GM10847 (cell line): ENCODE measurements at regions not wholly inside any gene's neighbourhood (a gene's known extent, or its start where the extent isn't known, plus 50 kb on each side); places are given as distances from the start of the nearest gene placed in this dataset.

Experiments used
- POLR2A ChIP-seq: IDR thresholded peaks from 2 replicates; pipeline ENCODE4 v1.6.1; 2011; ENCODE audit not compliant: insufficient read length; ENCODE audit errors: extremely low read depth

DNA sequence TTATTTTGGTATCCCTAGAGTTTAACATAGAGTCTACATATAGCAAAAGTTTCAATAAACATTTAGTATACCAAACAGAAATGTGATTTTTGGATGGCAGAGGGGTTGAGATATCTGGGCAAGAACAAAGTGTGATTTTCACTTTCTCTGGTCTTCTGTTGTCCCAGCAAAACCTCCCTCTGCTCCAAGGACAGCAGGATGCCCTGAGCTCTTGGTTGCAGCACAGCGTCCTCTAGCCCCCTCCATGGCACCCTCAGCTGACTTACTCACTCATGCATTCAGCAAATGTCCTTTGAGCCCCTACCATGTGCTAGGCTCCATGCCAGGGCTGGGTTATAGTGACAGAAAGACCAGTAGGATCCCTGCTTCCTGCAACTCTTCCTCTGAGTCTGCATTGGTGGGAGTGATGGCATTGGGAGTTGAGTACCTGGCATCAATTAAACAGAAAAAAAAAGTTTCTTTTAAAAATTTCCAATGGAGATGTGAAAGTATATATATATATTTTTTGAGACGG lies 104.8 kb upstream of the UBL3 start:
- TF ChIP-seq POLR2A: no peak

DNA sequence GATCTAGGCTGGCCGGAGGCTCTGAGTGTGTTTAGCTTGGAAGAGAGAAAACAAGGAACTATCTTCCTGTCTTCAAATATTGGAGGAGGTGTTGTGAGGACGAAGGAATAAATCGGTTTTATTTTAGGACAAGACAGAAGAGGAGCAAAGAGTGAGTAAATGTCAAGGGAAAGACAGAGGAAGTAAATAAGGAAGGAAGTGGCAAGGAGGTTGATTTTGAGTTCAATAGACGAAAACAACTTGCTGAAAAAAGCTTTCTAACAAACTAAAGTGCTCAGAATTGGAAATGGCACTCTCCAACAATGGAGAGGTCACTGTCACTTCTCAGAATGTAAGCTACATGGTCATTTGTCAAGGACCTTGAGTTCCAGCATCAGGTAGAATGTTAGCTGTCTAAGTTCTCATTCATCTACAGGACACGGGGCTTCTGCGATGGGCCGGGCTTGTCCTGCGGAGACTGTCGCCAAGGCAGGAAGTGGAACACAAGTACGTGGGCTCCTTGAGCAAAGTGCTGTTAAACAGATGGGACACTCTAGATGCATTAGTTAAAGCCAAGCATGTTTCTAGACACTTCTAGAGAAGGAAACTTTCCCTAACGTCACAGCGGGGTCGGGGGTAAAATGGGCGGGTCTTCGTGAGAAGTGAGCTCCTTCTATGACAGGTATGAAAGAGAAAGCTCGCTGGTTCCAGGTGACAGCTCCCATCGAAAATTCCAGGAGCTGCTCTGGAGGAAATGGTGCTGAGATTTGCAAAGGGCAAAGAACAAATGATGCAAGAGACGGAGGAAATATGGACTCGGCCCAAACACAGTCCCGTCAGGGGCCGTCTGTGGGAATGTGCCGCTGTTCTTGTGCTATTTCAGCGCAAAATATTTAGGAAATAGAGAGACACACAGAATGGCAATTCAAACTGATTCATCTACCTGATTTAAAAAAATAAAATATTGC lies 103.9 kb upstream of the UBL3 start:
- no peak for TF ChIP-seq POLR2A

GRCh38 chr13:29953542-29953941 lies 103.1 kb upstream of the UBL3 start:
- no peak for TF ChIP-seq POLR2A

DNA sequence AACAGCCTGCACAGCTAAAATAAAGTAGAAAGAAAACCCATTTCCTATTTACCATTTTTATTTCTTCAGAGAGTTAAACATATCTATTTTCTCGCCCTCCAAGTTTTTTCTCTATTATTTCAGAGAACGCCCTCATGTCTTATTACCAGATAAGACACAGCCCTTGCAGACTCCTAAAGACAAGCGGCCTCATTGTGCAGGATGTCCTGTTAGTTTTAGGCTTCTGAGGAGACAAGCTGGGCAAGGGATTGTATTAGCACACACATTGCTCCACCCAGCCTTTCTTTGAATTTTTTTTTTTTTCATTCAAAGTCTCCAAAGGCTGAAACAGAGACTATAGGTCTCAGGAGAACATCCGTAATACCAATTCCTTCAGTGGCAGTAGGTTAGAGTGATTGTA lies 101.8 kb upstream of the UBL3 start:
- no peak for TF ChIP-seq POLR2A

- no peak for TF ChIP-seq POLR2A
These were observed 98.4 kb upstream of the UBL3 start for GRCh38 chr13:29948791-29949190.

DNA sequence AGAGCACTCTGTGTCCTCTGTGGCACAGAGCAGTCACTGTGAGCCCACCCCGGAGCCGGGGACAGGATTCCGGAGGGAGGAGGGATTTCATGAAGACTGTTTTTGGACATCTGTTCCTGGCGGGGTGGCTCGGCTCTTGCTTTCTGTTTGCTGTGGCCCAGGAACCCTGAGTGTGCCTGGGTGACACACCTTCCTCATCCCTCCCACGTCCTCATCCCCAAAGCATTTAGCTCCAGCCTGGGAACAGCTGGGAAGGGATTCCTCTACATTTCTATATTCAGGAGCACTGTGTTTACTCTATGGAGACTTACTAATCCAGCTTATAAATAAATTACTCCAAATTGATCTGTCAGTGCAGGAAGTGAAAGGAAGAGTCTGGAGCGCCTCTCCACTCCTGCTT lies 97.8 kb upstream of the UBL3 start:
- no peak for TF ChIP-seq POLR2A

- TF ChIP-seq POLR2A: no peak
These were observed 97.4 kb upstream of the UBL3 start for GRCh38 chr13:29947839-29948238.

- no peak for TF ChIP-seq POLR2A
These were observed 95.7 kb upstream of the UBL3 start for GRCh38 chr13:29946093-29946492.

DNA sequence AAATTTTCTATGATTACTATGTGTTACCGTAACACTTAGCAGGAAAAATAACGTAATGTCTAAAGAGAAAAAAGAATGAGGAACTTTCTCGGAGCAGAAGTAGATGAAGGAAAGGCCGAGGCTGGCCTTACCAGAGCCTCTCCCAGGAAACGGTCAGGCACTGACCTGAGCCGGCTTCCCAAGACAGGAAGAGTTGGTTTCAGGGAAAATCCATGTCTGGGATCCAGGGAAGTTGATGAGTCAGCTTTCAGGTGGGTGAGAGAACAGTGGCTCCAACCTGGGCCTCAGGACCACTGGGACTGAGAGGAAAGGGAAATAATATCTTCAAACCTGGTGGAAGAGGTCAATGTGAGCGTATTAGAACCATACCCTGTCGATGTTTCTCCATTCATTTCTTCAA lies 93.3 kb upstream of the UBL3 start:
- no peak for TF ChIP-seq POLR2A

DNA sequence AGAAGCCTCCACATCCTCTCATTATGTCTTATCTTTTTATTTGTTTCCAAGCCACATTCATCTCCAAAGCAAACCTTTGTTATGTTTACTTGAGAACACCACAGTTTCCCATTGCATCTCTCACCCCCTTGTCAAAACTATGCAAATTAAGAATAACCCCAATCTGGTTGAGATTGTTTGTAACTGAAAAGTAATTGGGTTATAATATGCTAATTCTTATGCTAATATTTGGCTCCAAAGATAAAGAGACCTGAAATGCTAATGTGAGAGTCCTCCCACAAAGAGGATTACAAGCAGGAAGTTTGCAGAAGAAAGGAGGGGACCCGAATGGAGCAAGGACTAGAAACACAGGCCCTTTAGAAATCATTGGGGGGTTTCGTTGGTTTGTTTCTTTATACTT lies 92.9 kb upstream of the UBL3 start:
- TF ChIP-seq POLR2A: no peak

- TF ChIP-seq POLR2A: no peak
These were observed 90.3 kb upstream of the UBL3 start for GRCh38 chr13:29940715-29941114.

DNA sequence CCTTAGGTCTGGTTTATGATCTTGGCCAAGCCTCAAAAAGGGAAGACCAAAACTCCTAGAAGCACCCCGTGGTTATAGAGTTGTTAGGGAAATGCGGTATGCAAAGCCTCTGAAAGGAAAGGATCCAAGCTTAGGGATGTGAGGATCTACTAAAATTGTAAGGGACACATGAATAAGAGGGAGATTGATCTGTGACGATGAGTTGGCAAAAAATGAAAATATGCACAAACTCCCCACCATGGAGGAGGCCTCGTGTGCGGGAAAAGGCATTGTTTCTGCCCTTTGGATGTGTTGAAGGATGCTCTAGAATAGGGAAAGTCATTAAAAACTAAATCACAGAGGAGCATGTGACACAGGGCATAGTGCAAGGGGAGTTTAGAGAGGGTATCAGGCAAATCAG lies 88.7 kb upstream of the UBL3 start:
- no peak for TF ChIP-seq POLR2A

- TF ChIP-seq POLR2A: no peak
These were observed 87.4 kb upstream of the UBL3 start for GRCh38 chr13:29937841-29938240.

DNA sequence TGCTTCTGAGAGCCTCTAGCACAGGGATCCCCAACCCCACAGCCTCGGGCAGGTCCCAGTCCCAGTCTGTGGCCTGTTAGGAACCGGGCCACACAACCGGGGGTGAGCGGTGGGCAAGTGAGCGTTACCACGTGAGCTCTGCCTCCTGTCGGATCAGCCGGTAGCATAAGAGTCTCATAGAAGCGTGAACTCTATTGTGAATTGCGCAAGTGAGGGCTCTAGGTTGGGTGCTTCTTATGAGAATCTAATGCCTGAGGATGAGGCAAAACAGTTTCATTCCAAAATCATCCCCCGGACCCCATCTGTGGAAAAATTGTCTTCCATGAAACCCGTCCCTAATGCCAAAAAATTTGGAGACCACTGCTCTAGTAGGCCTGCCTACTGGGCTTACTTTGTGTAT lies 87.0 kb upstream of the UBL3 start:
- TF ChIP-seq POLR2A: no peak

- no peak for TF ChIP-seq POLR2A
These were observed 86.5 kb upstream of the UBL3 start for GRCh38 chr13:29936956-29937355.

GRCh38 chr13:29936051-29936813 lies 85.8 kb upstream of the UBL3 start:
- no peak for TF ChIP-seq POLR2A
